ENCODE measurements at regions not wholly inside any gene's neighbourhood (a gene's known extent, or its start where the extent isn't known, plus 50 kb on each side); places are given as distances from the start of the nearest gene placed in this dataset.

DNA sequence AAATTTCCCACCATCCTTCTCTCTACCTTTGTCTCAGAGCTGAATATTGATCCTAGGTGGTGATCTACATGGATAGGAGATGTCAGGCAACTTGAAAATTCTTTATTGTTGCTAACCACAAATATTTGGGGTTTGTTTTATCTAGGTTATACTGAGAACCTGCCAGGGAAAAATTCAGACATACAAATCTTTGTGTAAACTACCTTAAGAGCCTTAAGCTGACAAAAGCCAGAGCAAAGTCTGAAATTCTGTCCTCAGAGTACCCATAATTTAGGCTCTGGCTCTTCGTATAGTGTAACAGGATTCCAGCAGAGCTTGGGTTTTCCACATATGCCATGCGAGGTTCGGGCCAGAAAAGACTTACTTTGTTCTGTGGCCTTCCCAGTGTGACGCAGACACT lies 406.7 kb upstream of the MAF start:
- Histone ChIP-seq H3K4me1 (ENCODE audit: control insufficient read depth in 3 of 3, insufficient read depth in 3 of 3, low read length in 3 of 3) (no peaks in the 10 kb centered on the region), H3K36me3 (ENCODE audit: control insufficient read depth in 3 of 3, insufficient read depth in 3 of 3, low read length in 3 of 3) (no peaks in the 10 kb centered on the region), H3K9me3 (ENCODE audit: control insufficient read depth in 3 of 3, low read length in 3 of 3) (no peaks in the 10 kb centered on the region), H3K27ac (ENCODE audit: low read depth, low read length) (no peak overlapping the region), H3K9ac (ENCODE audit: low read depth in 1 of 3, low read length in 3 of 3) (no peak overlapping the region), H3K27me3 (ENCODE audit: control insufficient read depth in 3 of 3, insufficient read depth in 3 of 3, low read length in 3 of 3) (no peaks in the 10 kb centered on the region), H3K4me3 (ENCODE audit: low read length in 3 of 3) (no peak overlapping the region)

DNA sequence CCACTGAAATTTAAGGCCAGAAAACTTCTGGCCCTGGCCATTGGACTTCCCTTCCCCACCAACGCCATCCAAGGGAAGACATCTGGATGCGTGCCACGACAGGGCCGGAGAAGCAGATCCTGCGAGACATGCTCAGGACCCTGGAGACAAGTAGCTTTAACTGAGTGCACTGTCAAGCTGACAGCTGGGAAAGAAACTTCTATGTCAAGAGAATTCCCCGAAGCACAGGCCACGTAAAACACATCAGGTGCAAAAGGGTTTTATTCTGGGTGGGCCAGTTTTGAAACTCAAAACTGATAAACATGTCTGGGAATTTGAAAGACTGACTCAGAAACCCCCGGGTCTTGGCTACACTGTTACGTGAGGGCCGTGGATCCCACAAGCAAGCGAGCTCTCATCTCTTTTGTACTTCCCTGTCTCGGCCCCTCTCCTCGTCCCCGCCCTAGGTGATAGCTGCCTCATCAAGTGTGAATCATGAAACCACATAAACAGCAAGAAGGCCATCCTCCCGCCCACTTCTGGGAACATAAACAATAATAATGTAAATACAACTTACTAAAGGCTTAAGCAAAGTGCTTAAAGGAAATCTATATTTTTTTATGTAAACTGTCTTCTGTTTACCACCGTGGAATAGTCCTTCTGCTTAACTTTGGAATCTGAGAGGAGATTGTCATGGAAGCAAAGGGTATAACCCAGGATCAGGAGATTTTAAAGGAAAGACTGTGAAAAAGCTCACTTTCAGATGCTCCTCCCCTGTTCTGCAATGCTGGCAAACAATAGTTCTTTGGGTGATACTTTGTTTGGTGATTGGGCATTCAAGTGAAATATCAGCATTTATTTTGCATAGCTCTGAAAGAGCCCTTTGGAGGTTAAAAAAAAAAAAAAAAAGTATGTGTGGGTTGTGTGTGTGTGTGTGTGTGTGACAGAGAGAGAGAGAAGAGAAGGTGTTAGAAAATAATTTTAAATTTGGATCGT lies 406.0 kb upstream of the MAF start:
- H3K9ac ChIP-seq (ENCODE audit: low read depth in 1 of 3, low read length in 3 of 3): no peak overlapping the region
- no peak overlapping the region for H3K27ac ChIP-seq (ENCODE audit: low read depth, low read length)
- H3K4me1 ChIP-seq (ENCODE audit: control insufficient read depth in 3 of 3, insufficient read depth in 3 of 3, low read length in 3 of 3): no peaks in the 10 kb centered on the region
- H3K9me3 ChIP-seq (ENCODE audit: control insufficient read depth in 3 of 3, low read length in 3 of 3): no peaks in the 10 kb centered on the region
- peaks cover 0 to under 1% (median 0%) of the 10 kb centered on the region in 3 donors for H3K27me3 ChIP-seq (ENCODE audit: control insufficient read depth in 3 of 3, insufficient read depth in 3 of 3, low read length in 3 of 3)
- no peaks in the 10 kb centered on the region for H3K36me3 ChIP-seq (ENCODE audit: control insufficient read depth in 3 of 3, insufficient read depth in 3 of 3, low read length in 3 of 3)
- H3K4me3 ChIP-seq (ENCODE audit: low read length in 3 of 3): no peak overlapping the region

DNA sequence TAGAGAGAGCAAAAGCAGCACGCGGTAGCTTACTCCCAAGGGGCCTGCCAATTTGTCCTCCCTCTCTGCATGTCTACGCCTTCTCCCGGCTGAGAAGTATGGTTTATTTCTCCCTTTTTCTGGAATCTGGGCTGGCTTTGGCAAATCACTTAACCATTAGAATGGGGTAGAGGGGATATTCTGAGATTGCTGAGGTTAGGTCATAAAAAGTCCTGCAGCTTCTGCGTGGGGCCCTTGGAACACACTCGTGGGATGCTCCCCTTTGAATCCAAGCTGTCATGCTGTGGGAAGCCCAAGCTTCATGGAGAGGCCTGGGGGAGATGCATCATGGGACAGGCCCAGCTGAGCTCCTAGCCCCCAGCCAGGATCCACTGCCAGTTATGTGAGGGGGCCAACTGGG lies 403.6 kb upstream of the MAF start:
- Histone ChIP-seq H3K9me3 (ENCODE audit: control insufficient read depth in 3 of 3, low read length in 3 of 3) (no peaks in the 10 kb centered on the region), H3K27me3 (ENCODE audit: control insufficient read depth in 3 of 3, insufficient read depth in 3 of 3, low read length in 3 of 3) (peaks cover 0 to 3% (median 0%) of the 10 kb centered on the region in 3 donors), H3K9ac (ENCODE audit: low read depth in 1 of 3, low read length in 3 of 3) (no peak overlapping the region), H3K4me3 (ENCODE audit: low read length in 3 of 3) (no peak overlapping the region), H3K27ac (ENCODE audit: low read depth, low read length) (no peak overlapping the region), H3K36me3 (ENCODE audit: control insufficient read depth in 3 of 3, insufficient read depth in 3 of 3, low read length in 3 of 3) (no peaks in the 10 kb centered on the region), H3K4me1 (ENCODE audit: control insufficient read depth in 3 of 3, insufficient read depth in 3 of 3, low read length in 3 of 3) (no peaks in the 10 kb centered on the region)

DNA sequence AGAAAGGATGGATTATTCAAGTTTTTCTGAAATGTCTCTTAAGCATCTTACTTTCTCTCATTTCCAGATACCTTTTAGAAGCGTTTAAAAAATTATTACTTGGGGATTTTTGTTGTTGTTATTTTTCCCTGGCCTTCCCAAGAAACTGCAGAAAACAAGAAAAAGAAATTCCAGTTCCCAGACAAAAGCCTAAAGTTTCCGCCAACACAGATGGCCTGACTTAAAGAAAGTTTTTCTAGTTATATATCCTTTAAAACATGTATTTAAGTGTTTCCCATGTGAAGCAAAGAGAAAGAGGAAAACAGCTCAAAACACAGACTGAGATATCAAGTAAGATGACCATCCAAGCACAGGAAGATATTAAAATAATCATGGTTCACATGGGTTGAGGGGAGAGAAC lies 401.7 kb upstream of the MAF start:
- H3K27me3 ChIP-seq (ENCODE audit: control insufficient read depth in 3 of 3, insufficient read depth in 3 of 3, low read length in 3 of 3): peaks cover 0 to 3% (median 0%) of the 10 kb centered on the region in 3 donors
- H3K4me1 ChIP-seq (ENCODE audit: control insufficient read depth in 3 of 3, insufficient read depth in 3 of 3, low read length in 3 of 3): no peaks in the 10 kb centered on the region
- H3K9me3 ChIP-seq (ENCODE audit: control insufficient read depth in 3 of 3, low read length in 3 of 3): no peaks in the 10 kb centered on the region
- no peaks in the 10 kb centered on the region for H3K36me3 ChIP-seq (ENCODE audit: control insufficient read depth in 3 of 3, insufficient read depth in 3 of 3, low read length in 3 of 3)
- no peak overlapping the region for H3K9ac ChIP-seq (ENCODE audit: low read depth in 1 of 3, low read length in 3 of 3)
- no peak overlapping the region for H3K27ac ChIP-seq (ENCODE audit: low read depth, low read length)
- H3K4me3 ChIP-seq (ENCODE audit: low read length in 3 of 3): no peak overlapping the region

DNA sequence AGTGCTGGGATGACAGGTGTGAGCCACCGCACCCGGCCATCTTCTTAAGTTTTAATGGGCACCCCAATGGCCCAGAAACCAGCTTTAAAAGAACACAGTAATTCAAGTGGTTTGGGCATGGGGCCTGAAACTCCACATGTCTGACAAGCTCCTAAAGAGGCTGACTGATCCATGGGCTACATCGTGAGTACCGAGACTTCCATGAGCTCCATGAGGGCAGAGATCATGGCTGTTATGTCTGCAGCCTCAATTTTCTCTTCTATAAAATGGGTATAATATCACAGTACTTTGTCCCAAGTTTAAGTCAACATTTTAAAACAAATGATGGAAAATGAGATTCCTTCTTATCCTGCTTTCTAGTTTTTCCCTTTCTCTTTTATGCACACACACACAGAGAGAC lies 397.6 kb upstream of the MAF start:
- no peak overlapping the region for H3K4me3 ChIP-seq (ENCODE audit: low read length in 3 of 3)
- H3K27me3 ChIP-seq (ENCODE audit: control insufficient read depth in 3 of 3, insufficient read depth in 3 of 3, low read length in 3 of 3): peaks cover 0 to 3% (median under 1%) of the 10 kb centered on the region in 3 donors
- no peak overlapping the region for H3K27ac ChIP-seq (ENCODE audit: low read depth, low read length)
- H3K36me3 ChIP-seq (ENCODE audit: control insufficient read depth in 3 of 3, insufficient read depth in 3 of 3, low read length in 3 of 3): no peaks in the 10 kb centered on the region
- H3K9ac ChIP-seq (ENCODE audit: low read depth in 1 of 3, low read length in 3 of 3): no peak overlapping the region
- H3K9me3 ChIP-seq (ENCODE audit: control insufficient read depth in 3 of 3, low read length in 3 of 3): no peaks in the 10 kb centered on the region
- H3K4me1 ChIP-seq (ENCODE audit: control insufficient read depth in 3 of 3, insufficient read depth in 3 of 3, low read length in 3 of 3): no peaks in the 10 kb centered on the region

DNA sequence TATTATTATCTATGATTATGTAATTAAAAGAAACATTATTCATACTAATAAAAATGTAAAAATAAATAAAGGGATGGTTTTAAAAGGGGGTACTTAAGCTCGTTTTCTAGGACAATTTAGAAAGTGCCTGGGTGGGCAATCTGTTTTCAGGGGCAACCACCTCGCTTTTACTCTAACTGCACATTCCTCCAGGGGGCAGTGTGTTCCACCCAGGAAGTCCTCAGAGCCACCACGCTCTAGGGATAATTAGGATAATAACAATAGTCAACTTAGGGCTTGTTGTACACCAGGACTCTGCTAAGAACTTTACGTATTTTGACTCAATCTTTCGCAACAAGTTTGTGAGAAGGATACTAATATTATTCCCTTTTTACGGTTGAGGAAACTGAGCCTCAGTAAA lies 396.7 kb upstream of the MAF start:
- Histone ChIP-seq H3K4me3 (ENCODE audit: low read length in 3 of 3) (no peak overlapping the region), H3K36me3 (ENCODE audit: control insufficient read depth in 3 of 3, insufficient read depth in 3 of 3, low read length in 3 of 3) (no peaks in the 10 kb centered on the region), H3K27me3 (ENCODE audit: control insufficient read depth in 3 of 3, insufficient read depth in 3 of 3, low read length in 3 of 3) (peaks cover 0 to 3% (median 3%) of the 10 kb centered on the region in 3 donors), H3K27ac (ENCODE audit: low read depth, low read length) (no peak overlapping the region), H3K9ac (ENCODE audit: low read depth in 1 of 3, low read length in 3 of 3) (no peak overlapping the region), H3K9me3 (ENCODE audit: control insufficient read depth in 3 of 3, low read length in 3 of 3) (no peaks in the 10 kb centered on the region), H3K4me1 (ENCODE audit: control insufficient read depth in 3 of 3, insufficient read depth in 3 of 3, low read length in 3 of 3) (no peaks in the 10 kb centered on the region)

DNA sequence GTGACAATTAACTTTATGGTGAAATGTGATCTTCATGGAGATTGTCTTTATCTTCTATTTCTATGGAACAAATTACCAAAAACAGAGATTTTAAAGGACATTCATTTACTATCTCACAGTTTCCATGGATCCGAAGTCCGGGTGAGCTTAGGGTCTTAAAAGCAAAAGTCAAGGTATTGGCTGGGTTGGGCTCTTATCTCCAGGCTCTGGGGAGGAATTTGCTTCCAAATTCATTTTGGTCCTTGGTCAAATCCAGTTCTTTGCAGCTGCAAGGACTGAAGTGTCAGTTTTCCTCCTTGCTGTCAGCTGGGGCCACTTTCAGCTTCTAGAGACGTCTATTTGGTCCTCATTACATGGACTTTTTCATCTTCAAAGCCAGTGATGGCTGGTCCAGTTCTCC lies 395.8 kb upstream of the MAF start:
- H3K9me3 ChIP-seq (ENCODE audit: control insufficient read depth in 3 of 3, low read length in 3 of 3): no peaks in the 10 kb centered on the region
- no peak overlapping the region for H3K27ac ChIP-seq (ENCODE audit: low read depth, low read length)
- peaks cover 0 to 3% (median under 1%) of the 10 kb centered on the region in 3 donors for H3K27me3 ChIP-seq (ENCODE audit: control insufficient read depth in 3 of 3, insufficient read depth in 3 of 3, low read length in 3 of 3)
- H3K4me3 ChIP-seq (ENCODE audit: low read length in 3 of 3): no peak overlapping the region
- H3K4me1 ChIP-seq (ENCODE audit: control insufficient read depth in 3 of 3, insufficient read depth in 3 of 3, low read length in 3 of 3): no peaks in the 10 kb centered on the region
- H3K36me3 ChIP-seq (ENCODE audit: control insufficient read depth in 3 of 3, insufficient read depth in 3 of 3, low read length in 3 of 3): no peaks in the 10 kb centered on the region
- no peak overlapping the region for H3K9ac ChIP-seq (ENCODE audit: low read depth in 1 of 3, low read length in 3 of 3)

DNA sequence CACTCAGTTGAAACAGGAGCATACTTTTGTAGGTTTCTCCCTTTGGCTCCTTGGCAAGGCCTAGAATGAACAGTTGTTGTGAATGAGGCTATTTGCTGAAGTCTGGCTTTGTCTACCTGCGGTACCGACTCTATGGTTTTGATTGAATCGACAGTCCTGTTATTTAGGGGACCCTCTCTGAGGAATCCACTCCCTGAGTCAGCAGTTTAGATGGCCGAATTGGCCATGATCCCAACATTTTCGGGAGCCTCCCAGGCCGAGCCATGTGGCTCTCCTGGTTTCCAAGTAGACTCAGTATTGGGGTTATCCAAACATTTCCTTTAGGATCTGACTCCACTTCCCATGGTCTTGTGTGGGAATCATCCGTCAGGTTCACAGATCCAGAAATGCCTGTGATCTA lies 394.8 kb upstream of the MAF start:
- Histone ChIP-seq H3K4me1 (ENCODE audit: control insufficient read depth in 3 of 3, insufficient read depth in 3 of 3, low read length in 3 of 3) (no peaks in the 10 kb centered on the region), H3K27ac (ENCODE audit: low read depth, low read length) (no peak overlapping the region), H3K36me3 (ENCODE audit: control insufficient read depth in 3 of 3, insufficient read depth in 3 of 3, low read length in 3 of 3) (no peaks in the 10 kb centered on the region), H3K9ac (ENCODE audit: low read depth in 1 of 3, low read length in 3 of 3) (no peak overlapping the region), H3K27me3 (ENCODE audit: control insufficient read depth in 3 of 3, insufficient read depth in 3 of 3, low read length in 3 of 3) (peaks cover 0 to 3% (median 0%) of the 10 kb centered on the region in 3 donors), H3K4me3 (ENCODE audit: low read length in 3 of 3) (no peak overlapping the region), H3K9me3 (ENCODE audit: control insufficient read depth in 3 of 3, low read length in 3 of 3) (no peaks in the 10 kb centered on the region)

DNA sequence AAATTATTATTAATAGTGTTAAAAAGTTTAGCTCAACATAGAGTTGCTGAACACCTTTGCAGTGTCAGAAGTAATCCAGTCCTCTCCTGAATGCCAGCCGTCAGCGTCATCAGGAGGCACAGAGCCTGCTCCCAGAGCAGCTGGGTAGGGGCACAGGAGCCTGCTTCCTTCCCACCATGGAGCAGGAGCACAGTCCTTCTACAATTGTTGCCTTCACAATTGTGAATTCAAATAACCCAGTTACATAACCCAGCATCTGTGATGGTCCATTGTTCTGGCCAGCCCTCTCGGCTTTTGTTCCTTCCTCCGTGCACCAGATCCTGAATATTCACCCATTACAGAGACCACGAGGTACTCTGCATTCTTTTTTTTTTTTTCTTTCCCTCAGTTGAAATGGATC lies 393.9 kb upstream of the MAF start:
- Histone ChIP-seq H3K9me3 (ENCODE audit: control insufficient read depth in 3 of 3, low read length in 3 of 3) (no peaks in the 10 kb centered on the region), H3K27me3 (ENCODE audit: control insufficient read depth in 3 of 3, insufficient read depth in 3 of 3, low read length in 3 of 3) (peaks cover 0 to 3% (median 0%) of the 10 kb centered on the region in 3 donors), H3K27ac (ENCODE audit: low read depth, low read length) (no peak overlapping the region), H3K9ac (ENCODE audit: low read depth in 1 of 3, low read length in 3 of 3) (no peak overlapping the region), H3K4me3 (ENCODE audit: low read length in 3 of 3) (no peak overlapping the region), H3K36me3 (ENCODE audit: control insufficient read depth in 3 of 3, insufficient read depth in 3 of 3, low read length in 3 of 3) (no peaks in the 10 kb centered on the region), H3K4me1 (ENCODE audit: control insufficient read depth in 3 of 3, insufficient read depth in 3 of 3, low read length in 3 of 3) (no peaks in the 10 kb centered on the region)

DNA sequence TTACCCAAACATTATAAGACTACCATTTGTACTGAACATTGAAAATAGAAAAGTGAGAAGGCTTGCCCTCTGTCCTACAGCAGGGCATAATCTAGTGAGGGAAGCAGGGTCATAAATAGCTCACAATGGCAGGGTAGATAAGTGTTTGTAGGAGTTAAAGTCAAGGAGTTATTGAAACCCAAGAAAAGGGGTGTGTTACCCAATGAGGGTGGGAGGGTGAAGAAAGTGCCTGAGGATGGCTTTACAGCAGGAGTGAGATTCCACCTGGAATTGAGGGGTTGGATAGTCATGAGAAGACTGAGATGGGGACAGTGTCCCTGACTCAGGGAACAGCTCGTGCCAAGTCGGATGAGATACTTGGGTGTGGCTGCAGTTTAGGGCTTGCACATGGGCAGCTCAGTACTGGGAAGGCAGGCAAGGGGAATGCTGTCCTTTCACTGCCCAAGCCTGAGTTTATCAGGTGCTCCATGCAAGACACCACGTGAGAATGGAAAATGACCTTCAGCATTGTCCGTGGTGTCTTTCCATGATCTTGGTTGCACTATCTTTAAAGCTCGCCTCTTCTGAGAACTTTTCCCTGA lies 393.2 kb upstream of the MAF start:
- H3K9me3 ChIP-seq (ENCODE audit: control insufficient read depth in 3 of 3, low read length in 3 of 3): no peaks in the 10 kb centered on the region
- H3K4me3 ChIP-seq (ENCODE audit: low read length in 3 of 3): no peak overlapping the region
- H3K27ac ChIP-seq (ENCODE audit: low read depth, low read length): no peak overlapping the region
- H3K36me3 ChIP-seq (ENCODE audit: control insufficient read depth in 3 of 3, insufficient read depth in 3 of 3, low read length in 3 of 3): no peaks in the 10 kb centered on the region
- H3K4me1 ChIP-seq (ENCODE audit: control insufficient read depth in 3 of 3, insufficient read depth in 3 of 3, low read length in 3 of 3): no peaks in the 10 kb centered on the region
- H3K27me3 ChIP-seq (ENCODE audit: control insufficient read depth in 3 of 3, insufficient read depth in 3 of 3, low read length in 3 of 3): peaks cover 0 to 3% (median 0%) of the 10 kb centered on the region in 3 donors
- H3K9ac ChIP-seq (ENCODE audit: low read depth in 1 of 3, low read length in 3 of 3): no peak overlapping the region
